Spleen (tissue), 7 donors: ENCODE measurements at regions not wholly inside any gene's neighbourhood (a gene's known extent, or its start where the extent isn't known, plus 50 kb on each side); places are given as distances from the start of the nearest gene placed in this dataset.

ENCODE experiments used
- POLR2A ChIP-seq, 3 donors: fragments of 450-650 bp; IDR thresholded peaks; one replicate each; pipeline ENCODE4 v1.5.1; 2017; ENCODE audit warnings: antibody characterized with exemption in 3 of 3, mild to moderate bottlenecking in 1 of 3
- TF ChIP-seq, protein P1 (sequence below), 11 experiments: fragments of 200-600 bp in 7 of 11; fragments of 450-650 bp in 4 of 11; sonication (generic) in 4 of 11; IDR thresholded peaks in 8 of 11; conservative IDR thresholded peaks in 3 of 11; 1 replicate in 7 of 11; 2 replicates in 4 of 11; pipeline versions ENCODE4 v1.4.0 to v1.8.0; 2016 to 2021; ENCODE audit warnings: antibody characterized with exemption in 11 of 11, inconsistent platforms in 4 of 11, mild to moderate bottlenecking in 1 of 11
- donor health status: DM: no; HTN: no; CAD: no; lungs with moderate emphysema.
- donor health status: DM: no; HTN: no; CAD: no.
- donor health status: DM: no; HTN: no; CAD: no.

DNA sequence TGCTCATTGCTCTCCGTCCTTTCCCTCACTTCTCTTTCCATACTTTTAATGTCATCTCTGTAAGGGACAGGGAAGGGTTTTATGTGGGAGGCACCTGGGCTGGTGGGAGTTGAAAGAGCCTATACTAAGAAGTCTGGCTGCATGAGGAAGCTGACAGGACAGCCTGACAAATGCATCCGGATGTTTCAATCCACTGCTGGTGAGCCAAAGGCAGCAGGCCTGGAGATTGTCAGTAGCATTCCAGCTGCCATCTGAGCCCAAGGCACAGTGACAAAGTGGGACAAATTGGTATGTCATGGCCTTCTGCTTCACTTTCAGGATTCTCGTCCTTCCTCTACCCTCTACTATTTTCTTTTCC is 218.4 kb downstream of the STK31 start:
- TF ChIP-seq, protein P1, sequence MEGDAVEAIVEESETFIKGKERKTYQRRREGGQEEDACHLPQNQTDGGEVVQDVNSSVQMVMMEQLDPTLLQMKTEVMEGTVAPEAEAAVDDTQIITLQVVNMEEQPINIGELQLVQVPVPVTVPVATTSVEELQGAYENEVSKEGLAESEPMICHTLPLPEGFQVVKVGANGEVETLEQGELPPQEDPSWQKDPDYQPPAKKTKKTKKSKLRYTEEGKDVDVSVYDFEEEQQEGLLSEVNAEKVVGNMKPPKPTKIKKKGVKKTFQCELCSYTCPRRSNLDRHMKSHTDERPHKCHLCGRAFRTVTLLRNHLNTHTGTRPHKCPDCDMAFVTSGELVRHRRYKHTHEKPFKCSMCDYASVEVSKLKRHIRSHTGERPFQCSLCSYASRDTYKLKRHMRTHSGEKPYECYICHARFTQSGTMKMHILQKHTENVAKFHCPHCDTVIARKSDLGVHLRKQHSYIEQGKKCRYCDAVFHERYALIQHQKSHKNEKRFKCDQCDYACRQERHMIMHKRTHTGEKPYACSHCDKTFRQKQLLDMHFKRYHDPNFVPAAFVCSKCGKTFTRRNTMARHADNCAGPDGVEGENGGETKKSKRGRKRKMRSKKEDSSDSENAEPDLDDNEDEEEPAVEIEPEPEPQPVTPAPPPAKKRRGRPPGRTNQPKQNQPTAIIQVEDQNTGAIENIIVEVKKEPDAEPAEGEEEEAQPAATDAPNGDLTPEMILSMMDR (IDR thresholded peaks at IDR 0.05 in 8 of 11, conservative IDR thresholded peaks at IDR 0.05 in 3 of 11), result no peak
- no peak for TF ChIP-seq POLR2A (IDR thresholded peaks at IDR 0.05)
